Hepatocyte (in vitro differentiated cells): ENCODE measurements at regions not wholly inside any gene's neighbourhood (a gene's known extent, or its start where the extent isn't known, plus 50 kb on each side); places are given as distances from the start of the nearest gene placed in this dataset.

ENCODE experiments used
- DNase-seq: peaks from one replicate; pipeline ENCODE4 v3.0.0-alpha.2; 2016; ENCODE audit warnings: low spot score
- H2AFZ ChIP-seq: fragments of 200-600 bp; sonication (generic); 2 replicates; pipeline ENCODE4 v1.6.0; 2016; ENCODE audit warnings: antibody characterized with exemption, mild to moderate bottlenecking
- H3K27ac ChIP-seq: fragments of 200-600 bp; sonication (generic); 2 replicates; pipeline ENCODE4 v1.5.1; 2016; ENCODE audit warnings: mild to moderate bottlenecking
- H3K27me3 ChIP-seq: fragments of 200-600 bp; sonication (generic); 2 replicates; pipeline ENCODE4 v1.6.1; 2016
- H3K36me3 ChIP-seq: fragments of 200-600 bp; sonication (generic); replicated peaks from 2 replicates; pipeline ENCODE4 v1.5.1; 2016; ENCODE audit warnings: low read depth; ENCODE audit not compliant: insufficient read depth
- H3K4me1 ChIP-seq: fragments of 200-600 bp; sonication (generic); 2 replicates; pipeline ENCODE4 v1.5.1; 2016; ENCODE audit warnings: mild to moderate bottlenecking, moderate library complexity; ENCODE audit not compliant: insufficient read depth
- H3K4me2 ChIP-seq: fragments of 200-600 bp; sonication (generic); 2 replicates; pipeline ENCODE4 v1.6.0; 2016
- H3K4me3 ChIP-seq: fragments of 200-600 bp; sonication (generic); 2 replicates; pipeline ENCODE4 v1.5.1; 2016; ENCODE audit warnings: mild to moderate bottlenecking
- H3K79me2 ChIP-seq: fragments of 200-600 bp; sonication (generic); 2 replicates; pipeline ENCODE4 v1.6.0; 2017; ENCODE audit warnings: mild to moderate bottlenecking
- H3K9me2 ChIP-seq: fragments of 200-600 bp; sonication (generic); replicated peaks from 2 replicates; pipeline ENCODE4 v1.6.0; 2017; ENCODE audit warnings: mild to moderate bottlenecking; ENCODE audit not compliant: insufficient read depth
- H3K9me3 ChIP-seq: fragments of 200-600 bp; sonication (generic); 2 replicates; pipeline ENCODE4 v1.5.1; 2016; ENCODE audit warnings: low read depth, mild to moderate bottlenecking
- H4K20me1 ChIP-seq: fragments of 200-600 bp; sonication (generic); 2 replicates; pipeline ENCODE4 v1.6.0; 2016; ENCODE audit warnings: mild to moderate bottlenecking; ENCODE audit not compliant: insufficient read depth, poor library complexity, severe bottlenecking
- EZH2 ChIP-seq: fragments of 200-600 bp; sonication (generic); IDR thresholded peaks from 2 replicates; pipeline ENCODE4 v1.6.1; 2016; ENCODE audit warnings: antibody characterized with exemption, mild to moderate bottlenecking, borderline replicate concordance
- EZH2phosphoT487 ChIP-seq: fragments of 200-600 bp; sonication (generic); IDR thresholded peaks from one replicate; pipeline ENCODE4 v1.6.1; 2018; ENCODE audit warnings: antibody characterized with exemption, mild to moderate bottlenecking, low read depth, moderate library complexity; ENCODE audit not compliant: unreplicated experiment, severe bottlenecking
- WGBS: methylation state at CpG from one replicate; pipeline ENCODE4 v1.1.6; 2016; ENCODE audit warnings: low lambda C conversion rate; ENCODE audit errors: missing lambda C conversion rate; 5-methylcytosine and 5-hydroxymethylcytosine counted together
- TF ChIP-seq, protein P1 (sequence below): fragments of 200-600 bp; sonication (generic); IDR thresholded peaks from 2 replicates; pipeline ENCODE4 v1.5.1; 2016; ENCODE audit warnings: antibody characterized with exemption, mild to moderate bottlenecking; ENCODE audit not compliant: poor library complexity

- Histone ChIP-seq H3K79me2 (no peaks in the 10 kb centered on the region), H3K4me1 (no peaks in the 10 kb centered on the region), H3K4me2 (no peak overlapping the region), H3K9me2 (no peaks in the 10 kb centered on the region), H3K4me3 (no peak overlapping the region), H3K9me3 (no peaks in the 10 kb centered on the region), H3K27me3 (no peaks in the 10 kb centered on the region), H3K36me3 (no peaks in the 10 kb centered on the region), H3K27ac (no peak overlapping the region), H4K20me1 (no peaks in the 10 kb centered on the region), H2AFZ (no peak overlapping the region)
- TF ChIP-seq EZH2phosphoT487: no peak
- TF ChIP-seq, protein P1, sequence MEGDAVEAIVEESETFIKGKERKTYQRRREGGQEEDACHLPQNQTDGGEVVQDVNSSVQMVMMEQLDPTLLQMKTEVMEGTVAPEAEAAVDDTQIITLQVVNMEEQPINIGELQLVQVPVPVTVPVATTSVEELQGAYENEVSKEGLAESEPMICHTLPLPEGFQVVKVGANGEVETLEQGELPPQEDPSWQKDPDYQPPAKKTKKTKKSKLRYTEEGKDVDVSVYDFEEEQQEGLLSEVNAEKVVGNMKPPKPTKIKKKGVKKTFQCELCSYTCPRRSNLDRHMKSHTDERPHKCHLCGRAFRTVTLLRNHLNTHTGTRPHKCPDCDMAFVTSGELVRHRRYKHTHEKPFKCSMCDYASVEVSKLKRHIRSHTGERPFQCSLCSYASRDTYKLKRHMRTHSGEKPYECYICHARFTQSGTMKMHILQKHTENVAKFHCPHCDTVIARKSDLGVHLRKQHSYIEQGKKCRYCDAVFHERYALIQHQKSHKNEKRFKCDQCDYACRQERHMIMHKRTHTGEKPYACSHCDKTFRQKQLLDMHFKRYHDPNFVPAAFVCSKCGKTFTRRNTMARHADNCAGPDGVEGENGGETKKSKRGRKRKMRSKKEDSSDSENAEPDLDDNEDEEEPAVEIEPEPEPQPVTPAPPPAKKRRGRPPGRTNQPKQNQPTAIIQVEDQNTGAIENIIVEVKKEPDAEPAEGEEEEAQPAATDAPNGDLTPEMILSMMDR: no peak
- 92% methylated on average over 4 of the region's 4 CpGs for WGBS
- no peak for DNase-seq
Measured at GRCh38 chr4:185911556-185912064, 99.6 kb upstream of the SORBS2 start.

- no peaks in the 10 kb centered on the region for H3K4me1 ChIP-seq
- no peaks in the 10 kb centered on the region for H3K36me3 ChIP-seq
- no peak overlapping the region for H3K4me2 ChIP-seq
- H2AFZ ChIP-seq: no peak overlapping the region
- WGBS: 28% methylated on average over 4 of the region's 4 CpGs
- no peaks in the 10 kb centered on the region for H3K9me2 ChIP-seq
- H3K4me3 ChIP-seq: no peak overlapping the region
- no peak overlapping the region for H3K27ac ChIP-seq
- H3K79me2 ChIP-seq: no peaks in the 10 kb centered on the region
- TF ChIP-seq, protein P1: no peak
- TF ChIP-seq EZH2phosphoT487 (no peak), EZH2 (no peak)
- no peak for DNase-seq
- H3K27me3 ChIP-seq: no peaks in the 10 kb centered on the region
- H4K20me1 ChIP-seq: no peaks in the 10 kb centered on the region
- H3K9me3 ChIP-seq: no peaks in the 10 kb centered on the region
Measured at GRCh38 chr4:185912779-185913178, 100.8 kb upstream of the SORBS2 start.

DNA sequence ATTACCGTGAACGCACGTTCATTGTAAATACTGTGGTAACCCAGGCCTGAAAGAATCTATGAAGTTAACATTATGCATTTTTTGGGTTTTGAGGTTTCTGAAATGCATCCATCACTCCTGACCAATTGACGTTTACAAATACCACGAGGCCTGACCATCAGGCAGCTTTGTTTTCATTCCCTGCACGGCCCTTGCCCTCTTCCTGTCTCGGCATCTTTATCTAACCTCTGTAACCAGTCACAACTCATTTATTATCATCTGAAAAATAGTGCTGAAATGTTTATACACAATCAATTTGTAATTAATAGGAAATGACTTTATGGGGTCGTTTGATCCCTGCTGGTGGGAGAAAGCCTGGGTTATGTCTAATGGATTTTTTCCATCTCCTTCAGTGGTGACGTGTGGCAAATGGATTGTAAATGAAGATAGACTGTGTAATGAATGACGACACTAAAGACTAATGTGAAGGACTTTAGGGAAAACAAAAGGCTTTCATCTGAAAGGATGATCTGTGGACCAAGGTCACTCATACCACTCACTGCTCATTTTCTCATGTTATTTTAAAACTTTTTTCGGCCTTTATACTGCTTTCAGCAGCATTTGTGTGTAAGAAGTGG is 102.7 kb upstream of the SORBS2 start:
- Histone ChIP-seq H3K4me1 (no peaks in the 10 kb centered on the region), H3K36me3 (no peaks in the 10 kb centered on the region), H3K27me3 (no peaks in the 10 kb centered on the region), H3K9me2 (no peaks in the 10 kb centered on the region), H3K79me2 (no peaks in the 10 kb centered on the region), H3K27ac (no peak overlapping the region), H3K4me3 (no peak overlapping the region), H2AFZ (no peak overlapping the region), H3K9me3 (no peaks in the 10 kb centered on the region), H3K4me2 (no peak overlapping the region), H4K20me1 (no peaks in the 10 kb centered on the region)
- DNase-seq: no peak
- WGBS: 51% methylated on average over 11 of the region's 11 CpGs
- no peak for TF ChIP-seq EZH2
- TF ChIP-seq EZH2phosphoT487: no peak
- TF ChIP-seq, protein P1: no peak

DNA sequence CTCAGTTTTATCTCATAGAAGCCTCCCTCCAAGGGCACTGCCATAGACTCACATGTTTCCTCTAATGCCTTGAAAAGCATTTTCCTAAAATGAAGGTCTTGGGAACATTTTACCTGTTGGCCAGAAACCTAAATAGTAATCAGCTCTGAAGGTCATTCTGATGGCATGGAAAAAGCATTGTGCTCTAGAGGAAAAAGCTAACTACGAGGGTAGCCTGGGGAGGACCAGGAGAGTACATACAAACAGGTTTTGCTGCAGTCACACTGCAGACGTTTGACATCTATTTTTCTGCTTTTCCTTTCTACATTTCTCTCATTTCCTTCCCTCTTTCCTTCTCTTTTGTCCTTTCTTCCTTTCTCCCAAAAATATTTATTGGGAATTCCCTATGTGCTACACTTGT is 103.3 kb upstream of the SORBS2 start:
- no peak overlapping the region for H3K4me3 ChIP-seq
- no peak overlapping the region for H3K27ac ChIP-seq
- H3K27me3 ChIP-seq: no peaks in the 10 kb centered on the region
- H3K36me3 ChIP-seq: no peaks in the 10 kb centered on the region
- no peaks in the 10 kb centered on the region for H3K9me2 ChIP-seq
- DNase-seq: no peak
- H3K79me2 ChIP-seq: no peaks in the 10 kb centered on the region
- H3K9me3 ChIP-seq: no peaks in the 10 kb centered on the region
- TF ChIP-seq EZH2phosphoT487 (no peak), EZH2 (no peak)
- TF ChIP-seq, protein P1: no peak
- no peak overlapping the region for H2AFZ ChIP-seq
- H3K4me2 ChIP-seq: no peak overlapping the region
- no peaks in the 10 kb centered on the region for H3K4me1 ChIP-seq
- WGBS: 55% methylated on average over 2 of the region's 2 CpGs
- no peaks in the 10 kb centered on the region for H4K20me1 ChIP-seq
